ENCODE measurements at regions not wholly inside any gene's neighbourhood (a gene's known extent, or its start where the extent isn't known, plus 50 kb on each side); places are given as distances from the start of the nearest gene placed in this dataset.
"Not testable (repeated sequence)": the region's sequence is repeated elsewhere in the genome, so short reads cannot be mapped to it uniquely, and the experiment has no call there.

DNA sequence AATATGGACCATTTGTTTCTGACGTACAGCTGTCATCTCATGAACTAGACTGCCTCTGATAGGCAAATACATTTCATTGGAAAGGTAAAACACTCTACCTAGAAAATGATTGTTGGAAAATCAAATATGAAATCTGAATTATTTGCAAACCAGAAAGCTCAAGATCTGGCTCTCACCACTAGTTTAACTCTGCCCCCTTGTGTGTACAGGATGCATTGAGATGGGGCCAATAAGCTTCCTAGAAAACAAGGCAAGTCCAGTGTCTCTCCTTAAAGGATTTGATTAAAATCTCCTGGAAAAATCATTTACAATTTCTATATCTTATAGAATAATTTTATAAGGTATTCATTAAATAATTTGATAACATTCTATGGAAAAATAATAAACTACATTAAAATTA lies 311.9 kb upstream of the ANKH start:
- no peak for DNase-seq

DNA sequence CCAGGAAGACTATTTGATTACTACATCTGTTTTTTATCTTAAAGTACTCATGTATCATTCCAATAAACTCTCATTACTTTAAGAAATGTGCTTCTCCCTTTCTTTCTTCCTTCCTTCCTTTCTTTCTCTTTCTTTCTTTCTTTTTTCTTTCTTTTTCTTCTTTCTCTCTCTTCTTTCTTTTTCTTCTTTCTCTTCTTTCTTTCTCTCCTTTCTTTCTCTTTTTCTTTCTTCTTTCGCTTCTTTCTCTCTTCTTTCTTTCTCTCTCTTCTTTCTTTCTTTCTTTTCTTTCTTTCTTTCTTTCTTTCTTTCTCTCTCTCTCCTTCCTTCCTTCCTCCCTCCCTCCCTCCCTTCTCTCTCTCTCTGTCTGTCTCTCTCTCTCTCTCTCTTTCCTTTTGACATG lies 298.6 kb upstream of the ANKH start:
- no peak for DNase-seq

DNA sequence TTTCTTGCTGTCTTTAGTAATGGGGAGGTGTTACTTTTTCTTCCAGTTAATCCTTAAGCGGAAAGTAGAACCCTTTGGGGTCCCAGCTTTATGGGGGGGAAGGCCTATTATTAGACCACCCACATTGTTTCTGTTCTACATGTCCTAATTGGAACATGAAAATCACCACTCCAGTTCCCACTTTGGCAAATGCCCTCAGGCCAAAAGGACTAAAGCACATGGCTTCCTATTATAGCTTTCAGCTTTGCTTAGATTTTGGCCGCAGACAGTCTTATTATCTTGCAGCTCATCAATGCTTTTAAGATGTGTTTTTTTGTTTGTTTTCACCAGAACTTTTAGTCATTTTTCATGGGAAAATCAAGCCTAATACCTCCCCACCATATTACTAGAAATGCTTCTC lies 296.8 kb upstream of the ANKH start:
- no peak for DNase-seq

GRCh38 chr5:15160091-15160490 lies 288.5 kb upstream of the ANKH start:
- no peak for DNase-seq

DNA sequence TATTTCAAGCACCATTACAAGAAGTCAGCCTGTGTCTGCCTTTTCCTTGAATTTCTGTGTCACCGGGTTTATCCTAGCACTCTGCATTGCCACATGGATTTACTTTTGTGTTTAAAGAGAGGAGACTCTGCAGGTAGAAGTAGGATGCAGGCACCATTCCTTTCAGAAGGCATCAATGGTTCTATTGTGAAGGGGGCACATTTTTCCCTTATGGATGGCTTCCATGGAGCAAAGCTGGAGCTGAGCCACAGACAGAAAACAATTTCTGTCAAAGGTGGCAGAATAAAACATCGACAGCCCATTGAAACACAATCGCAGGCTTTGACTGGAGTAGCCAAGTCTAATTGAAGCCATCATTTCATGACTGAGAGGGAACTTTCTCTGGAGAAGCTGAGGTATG lies 288.0 kb upstream of the ANKH start:
- no peak for DNase-seq

DNA sequence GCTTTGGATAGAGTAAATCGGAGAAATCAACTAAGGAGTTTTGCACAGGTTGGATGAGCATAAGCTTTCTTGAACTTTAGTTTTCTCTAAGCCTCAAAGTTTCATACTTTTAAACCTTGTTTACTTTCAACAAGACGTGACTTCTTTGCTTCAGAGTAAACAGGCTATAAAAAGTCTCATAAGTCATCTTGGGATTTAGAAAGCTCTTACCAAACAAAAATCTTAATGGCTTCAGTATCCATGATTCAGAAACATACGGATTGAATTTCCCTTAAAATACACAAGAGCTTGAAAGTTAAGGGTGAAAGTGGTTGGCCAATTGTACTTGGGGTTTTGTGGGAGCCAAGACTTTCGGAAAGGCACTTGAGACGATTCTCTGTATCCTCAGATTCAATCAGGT lies 270.9 kb upstream of the ANKH start:
- DNase-seq: no peak

GRCh38 chr5:15137414-15137813 lies 265.8 kb upstream of the ANKH start:
- no peak for DNase-seq

DNA sequence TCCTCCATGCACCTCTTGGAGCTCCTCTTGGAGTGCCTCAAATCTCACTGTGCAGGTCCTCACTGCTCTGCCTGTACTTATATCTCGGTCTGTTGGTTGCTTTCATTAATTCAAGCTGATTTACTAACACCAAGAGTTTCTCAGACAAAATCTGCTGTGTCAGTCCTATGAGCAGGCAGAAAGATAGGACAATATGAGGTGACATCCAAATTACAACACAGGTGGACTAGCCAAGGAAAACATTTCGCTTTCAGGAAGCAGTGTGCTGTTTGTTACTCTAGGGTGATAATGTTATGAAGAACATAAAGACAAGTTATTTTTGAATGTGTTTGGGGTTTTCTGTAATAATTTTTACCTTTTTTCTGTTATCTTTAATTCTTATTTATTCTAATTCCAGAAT lies 264.1 kb upstream of the ANKH start:
- DNase-seq: no peak

DNA sequence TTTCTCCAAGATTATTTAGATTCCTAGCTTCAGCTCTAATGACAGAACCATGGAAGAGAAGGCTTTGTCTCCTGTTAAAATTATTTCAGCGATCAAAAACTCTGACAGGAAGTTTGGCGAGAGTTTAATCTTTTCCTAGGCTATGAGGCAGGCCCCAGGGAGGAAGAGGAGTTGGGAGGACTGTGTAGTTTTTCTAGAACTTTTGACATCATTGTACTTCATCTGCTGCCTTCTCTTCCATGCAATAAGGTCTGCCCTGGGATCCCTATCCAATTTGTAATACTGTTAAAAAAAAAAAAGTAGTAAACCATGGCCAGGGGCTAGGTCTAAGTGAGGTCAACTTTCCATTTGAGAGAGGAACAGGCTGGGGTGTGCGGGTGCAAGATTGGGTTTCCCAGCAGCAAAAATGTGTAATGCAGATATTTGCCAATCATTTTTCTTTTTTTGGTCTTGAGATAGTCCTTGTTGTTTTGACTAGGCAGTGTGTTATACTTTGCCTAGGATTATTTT lies 261.9 kb upstream of the ANKH start:
- no peak for DNase-seq

DNA sequence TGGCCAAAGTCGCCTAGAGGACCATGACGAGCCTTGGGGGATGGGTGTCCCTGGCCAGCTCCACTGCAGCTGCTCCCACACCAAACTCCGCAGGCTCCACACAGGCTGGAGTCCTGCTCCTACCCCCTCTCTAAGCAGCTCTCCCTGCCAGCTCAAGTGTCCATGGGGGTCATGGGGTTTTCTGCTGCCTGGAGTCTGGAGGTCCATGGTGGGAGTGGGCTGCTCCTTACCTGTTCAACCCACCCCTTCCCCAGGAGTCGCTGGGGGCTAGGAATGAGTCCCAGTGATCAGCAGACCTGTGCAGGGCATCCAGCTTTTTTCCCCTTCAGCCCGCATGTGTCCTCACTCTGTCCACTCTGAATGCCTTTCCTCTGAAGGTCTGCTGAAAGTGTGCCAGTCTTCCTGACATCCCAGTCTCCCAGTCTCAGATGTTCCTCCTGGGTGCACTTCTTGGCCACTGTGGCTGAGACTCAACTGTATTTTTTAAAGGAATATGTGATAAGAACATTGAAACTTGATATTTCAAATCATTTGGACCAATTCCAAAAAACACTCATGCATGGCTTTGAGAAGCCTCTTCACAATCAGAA lies 261.3 kb upstream of the ANKH start:
- DNase-seq: no peak

DNA sequence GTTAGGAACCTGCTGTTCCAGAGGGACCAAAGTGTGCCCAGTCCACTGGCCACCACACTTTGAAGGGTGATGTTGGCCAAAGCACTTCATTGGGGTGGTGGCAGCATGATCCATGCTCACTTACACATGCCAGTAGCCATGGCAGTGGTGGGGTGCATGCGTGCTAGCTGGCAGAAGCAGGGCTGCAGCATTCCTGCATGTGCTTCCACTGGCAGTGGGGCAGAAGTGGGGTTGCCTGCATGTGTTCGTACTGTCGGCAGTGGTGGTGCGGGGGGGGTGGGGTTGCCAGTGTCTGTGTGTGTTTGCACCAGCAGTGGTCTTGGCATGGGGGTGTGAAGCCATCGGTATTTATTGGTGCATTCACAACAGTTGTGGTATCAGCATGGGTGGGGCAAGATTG lies 260.3 kb upstream of the ANKH start:
- no peak for DNase-seq

- no peak for DNase-seq
These were observed 253.4 kb upstream of the ANKH start for GRCh38 chr5:15124871-15125568.

- no peak for DNase-seq
These were observed 252.9 kb upstream of the ANKH start for GRCh38 chr5:15124461-15124860.

GRCh38 chr5:15117688-15118087 lies 246.1 kb upstream of the ANKH start:
- no peak for DNase-seq

GRCh38 chr5:15116996-15117395 lies 245.4 kb upstream of the ANKH start:
- no peak for DNase-seq

DNA sequence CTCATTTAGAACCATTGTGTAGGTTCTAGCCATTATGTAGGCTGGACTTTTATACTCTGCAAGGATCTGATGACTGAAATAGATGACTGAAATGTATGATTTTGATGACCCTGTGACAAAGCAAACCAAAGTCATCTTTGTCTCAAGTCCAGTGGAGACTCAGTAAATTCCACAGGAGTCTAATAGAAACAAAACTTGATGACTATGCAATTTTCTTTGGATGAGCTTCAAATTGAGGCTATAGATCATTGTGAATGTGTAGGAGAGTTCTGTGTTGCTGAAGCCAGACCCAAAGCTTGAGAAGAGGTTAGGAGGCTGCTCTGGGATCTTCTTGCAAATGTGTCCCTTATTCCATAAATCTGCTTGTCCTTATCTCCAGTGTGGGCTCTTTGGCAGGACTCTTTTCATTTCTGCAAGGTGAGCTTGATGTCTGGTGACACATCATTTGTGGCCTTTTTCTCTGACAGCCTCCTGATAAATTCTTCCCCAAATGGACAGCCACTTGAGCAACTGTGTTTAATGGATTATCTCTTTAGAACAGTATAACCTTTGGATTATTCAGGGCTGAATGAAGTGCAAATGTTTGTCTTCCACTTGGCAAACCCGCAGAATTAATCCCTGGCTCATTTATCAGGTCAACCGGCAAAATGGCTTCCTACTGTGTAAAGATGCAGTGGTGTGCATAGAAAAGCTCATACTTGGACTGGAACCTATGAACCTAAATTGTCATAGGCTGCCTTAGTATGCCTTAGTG lies 235.1 kb upstream of the ANKH start:
- no peak for DNase-seq

- DNase-seq: no peak
These were observed 234.3 kb upstream of the ANKH start for GRCh38 chr5:15105799-15106393.

DNA sequence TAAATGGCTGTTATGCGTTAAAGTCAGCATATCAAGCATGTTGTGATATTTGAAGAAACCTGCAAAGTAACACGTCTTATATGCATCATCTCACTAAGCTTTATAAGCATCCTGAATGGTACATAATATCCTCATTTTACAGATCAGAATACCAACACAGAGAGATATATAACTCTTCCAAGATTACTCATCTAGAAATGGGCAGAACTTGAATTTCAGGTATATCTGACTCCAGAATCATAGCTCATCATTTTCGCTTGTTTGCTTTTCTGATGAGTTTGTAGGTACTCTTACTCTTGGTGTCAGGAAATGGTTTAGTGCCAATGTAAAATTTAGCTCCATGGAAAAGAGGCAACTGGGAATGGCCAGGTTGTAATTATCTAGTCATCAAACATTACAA lies 232.3 kb upstream of the ANKH start:
- DNase-seq: no peak

DNA sequence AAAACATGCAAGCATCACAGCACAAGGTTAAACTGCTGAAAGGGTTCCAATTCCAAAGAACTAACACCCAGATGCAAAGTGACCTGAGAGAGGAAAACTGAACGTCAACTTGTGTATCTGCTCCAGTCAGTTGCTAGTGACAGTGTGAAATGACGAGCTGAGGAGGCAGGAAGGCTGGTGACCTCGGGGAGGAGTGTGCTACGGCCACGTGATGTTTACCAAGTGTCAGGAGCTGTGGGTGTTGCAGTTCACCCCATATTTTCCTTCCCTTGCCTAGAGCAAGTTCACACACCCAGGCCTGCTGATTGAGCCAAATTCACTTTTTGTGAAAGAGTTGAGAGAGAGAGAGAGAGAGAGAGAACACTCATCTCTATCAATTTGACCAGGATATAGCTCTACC lies 231.6 kb upstream of the ANKH start:
- DNase-seq: no peak

GRCh38 chr5:15097552-15097951 lies 226.0 kb upstream of the ANKH start:
- DNase-seq: no peak

GRCh38 chr5:15096686-15097085 lies 225.1 kb upstream of the ANKH start:
- DNase-seq: not testable (repeated sequence)

DNA sequence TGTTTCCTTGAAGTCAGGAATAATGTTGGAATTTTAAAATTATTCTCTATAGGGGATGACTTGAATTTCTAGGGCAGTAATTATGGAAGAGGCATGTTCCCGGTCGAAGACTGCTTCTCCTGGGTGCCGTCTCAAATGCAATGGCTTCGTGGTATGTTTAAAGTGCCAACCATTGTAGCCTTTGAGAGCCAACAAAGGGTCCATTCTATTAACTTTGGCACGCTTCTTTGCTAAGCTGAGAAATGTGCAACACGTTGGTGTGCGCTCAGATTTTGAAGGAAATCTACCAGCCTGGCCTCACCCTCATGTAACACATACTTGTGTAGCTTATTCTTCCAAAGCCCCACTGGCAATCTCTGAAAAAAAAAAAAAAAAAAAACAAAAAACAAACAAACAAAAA lies 221.2 kb upstream of the ANKH start:
- no peak for DNase-seq

GRCh38 chr5:15085671-15086070 lies 214.1 kb upstream of the ANKH start:
- no peak for DNase-seq

- DNase-seq: no peak
These were observed 210.5 kb upstream of the ANKH start for GRCh38 chr5:15082096-15082495.
